Common myeloid progenitor, CD34-positive (primary cell): ENCODE measurements at regions not wholly inside any gene's neighbourhood (a gene's known extent, or its start where the extent isn't known, plus 50 kb on each side); places are given as distances from the start of the nearest gene placed in this dataset.

Experiments used
- CTCF ChIA-PET: fragments of 350-600 bp; sonication (Branson Sonifier 250); formaldehyde crosslinking; loops from one replicate; lab custom pipeline; 2021; ENCODE audit warnings: antibody characterized with exemption; lab: Charles Lee
- POLR2A ChIA-PET: fragments of 350-600 bp; sonication (Branson Sonifier 250); formaldehyde crosslinking; loops from one replicate; lab custom pipeline; 2021; ENCODE audit warnings: antibody characterized with exemption; lab: Charles Lee
- DNase-seq, 3 donors: peaks; one replicate each; pipeline versions ENCODE4 v3.0.0 to v3.0.0-alpha.2; 2013
- H3K27ac ChIP-seq, 2 experiments: 1 replicate in 1 of 2; 2 replicates in 1 of 2; pipeline ENCODE4 v1.7.0; 2013; ENCODE audit warnings: inconsistent platforms in 2 of 2, low read length in 2 of 2, mild to moderate bottlenecking in 2 of 2, low read depth in 1 of 2, moderate library complexity in 1 of 2; ENCODE audit not compliant: severe bottlenecking in 2 of 2, insufficient read depth in 1 of 2, poor library complexity in 1 of 2
- H3K27me3 ChIP-seq, 5 experiments: replicated peaks in 2 of 5; 1 replicate in 3 of 5; 2 replicates in 2 of 5; pipeline versions ENCODE4 v1.6.1 to v1.7.0; 2013; ENCODE audit warnings: low read length in 4 of 5, mild to moderate bottlenecking in 2 of 5, moderate library complexity in 2 of 5, inconsistent platforms in 1 of 5; ENCODE audit not compliant: insufficient read depth in 5 of 5, control insufficient read depth in 4 of 5
- H3K36me3 ChIP-seq, 4 experiments: 1 replicate in 2 of 4; 2 replicates in 2 of 4; pipeline versions ENCODE4 v1.6.1 to v1.7.0; 2013; ENCODE audit warnings: low read length in 3 of 4, control low read depth in 1 of 4, mild to moderate bottlenecking in 1 of 4; ENCODE audit not compliant: control insufficient read depth in 4 of 4, insufficient read depth in 4 of 4
- H3K4me1 ChIP-seq, 4 experiments: 1 replicate in 3 of 4; 2 replicates in 1 of 4; pipeline versions ENCODE4 v1.6.1 to v1.7.1; 2013; ENCODE audit warnings: low read length in 3 of 4, mild to moderate bottlenecking in 3 of 4, control low read depth in 1 of 4, inconsistent platforms in 1 of 4, moderate library complexity in 1 of 4; ENCODE audit not compliant: control insufficient read depth in 4 of 4, insufficient read depth in 4 of 4; ENCODE audit errors: control extremely low read depth in 1 of 4
- H3K4me3 ChIP-seq, 7 experiments: 1 replicate in 4 of 7; 2 replicates in 3 of 7; pipeline versions ENCODE4 v1.5.1 to v1.7.0; 2013; ENCODE audit warnings: mild to moderate bottlenecking in 7 of 7, low read length in 6 of 7, moderate library complexity in 6 of 7, inconsistent platforms in 2 of 7, low read depth in 2 of 7, control low read depth in 1 of 7; ENCODE audit not compliant: insufficient read depth in 4 of 7, control insufficient read depth in 1 of 7; ENCODE audit errors: extremely low read depth in 1 of 7
- H3K9me3 ChIP-seq, 5 experiments: 1 replicate in 4 of 5; 2 replicates in 1 of 5; pipeline versions ENCODE4 v1.6.1 to v1.7.1; 2013; ENCODE audit warnings: low read length in 4 of 5, mild to moderate bottlenecking in 2 of 5, inconsistent platforms in 1 of 5, low read depth in 1 of 5, moderate library complexity in 1 of 5; ENCODE audit not compliant: control insufficient read depth in 4 of 5, insufficient read depth in 2 of 5; ENCODE audit errors: control extremely low read depth in 1 of 5
- WGBS: methylation state at CpG from one replicate; pipeline ENCODE4 v1.1.5; 2013; ENCODE audit not compliant: insufficient coverage; 5-methylcytosine and 5-hydroxymethylcytosine counted together

DNA sequence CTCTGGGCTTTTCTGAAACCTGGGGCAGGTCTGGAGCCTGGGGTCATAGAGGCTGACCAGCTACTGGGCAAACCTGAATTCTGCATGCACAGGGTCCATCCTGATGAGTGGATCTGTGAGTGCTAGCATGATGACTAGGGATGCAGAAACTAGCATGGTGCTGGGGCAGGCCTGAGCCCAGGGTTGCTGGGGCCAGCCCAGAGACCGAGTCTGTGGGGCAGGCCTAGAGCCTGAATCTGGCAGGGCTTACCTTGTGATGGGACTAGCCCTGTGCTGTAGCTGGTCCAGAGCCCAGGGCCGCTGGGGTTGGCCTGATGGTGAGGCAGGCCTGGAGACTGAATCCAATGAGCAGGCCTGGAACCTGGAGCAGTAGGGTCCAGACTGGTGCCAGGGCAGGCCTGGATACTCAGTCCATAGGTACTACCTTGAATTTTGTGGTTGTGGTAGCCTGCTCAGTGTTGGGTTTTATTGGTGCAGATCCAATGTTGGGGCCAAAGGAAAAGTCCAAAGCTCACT, 313.5 kb downstream of the TLR4 start:
- H3K27ac ChIP-seq: no peak overlapping the region
- no peaks in the 10 kb centered on the region for H3K9me3 ChIP-seq
- POLR2A ChIA-PET: no interaction called here
- H3K4me1 ChIP-seq: no peaks in the 10 kb centered on the region
- no peak overlapping the region for H3K4me3 ChIP-seq
- DNase-seq: no peak
- WGBS: 96% methylated on average over 2 of the region's 2 CpGs
- H3K27me3 ChIP-seq: no peaks in the 10 kb centered on the region
- CTCF ChIA-PET: no interaction called here
- H3K36me3 ChIP-seq: no peaks in the 10 kb centered on the region

DNA sequence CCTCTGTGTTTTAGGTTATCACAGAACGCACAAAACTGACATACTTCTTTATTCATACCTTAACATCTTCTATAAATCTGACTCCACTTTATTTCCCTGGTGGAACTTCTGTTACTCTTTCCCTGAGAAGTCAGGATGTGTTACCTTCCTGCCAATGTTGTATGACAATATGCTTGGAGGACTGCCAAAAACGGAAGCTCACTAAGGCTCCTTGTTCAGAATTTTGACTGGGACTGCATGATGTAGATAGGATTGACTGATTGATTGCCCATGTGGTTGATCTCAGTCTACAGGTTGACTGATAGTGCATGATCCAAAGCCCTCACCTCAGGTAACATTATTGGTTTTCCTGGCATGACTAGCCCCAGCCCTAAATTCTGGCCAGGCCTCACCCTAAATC, 319.4 kb downstream of the TLR4 start:
- no peak for DNase-seq
- H3K9me3 ChIP-seq: peaks cover 0 to 1% (median 0%) of the 10 kb centered on the region in 5 experiments
- H3K27ac ChIP-seq: no peak overlapping the region
- WGBS: 54% methylated on average over 2 of the region's 2 CpGs
- no peak overlapping the region for H3K4me3 ChIP-seq
- ChIA-PET CTCF (no interaction called here), POLR2A (no interaction called here)
- H3K4me1 ChIP-seq: no peaks in the 10 kb centered on the region
- no peaks in the 10 kb centered on the region for H3K36me3 ChIP-seq
- H3K27me3 ChIP-seq: no peaks in the 10 kb centered on the region

DNA sequence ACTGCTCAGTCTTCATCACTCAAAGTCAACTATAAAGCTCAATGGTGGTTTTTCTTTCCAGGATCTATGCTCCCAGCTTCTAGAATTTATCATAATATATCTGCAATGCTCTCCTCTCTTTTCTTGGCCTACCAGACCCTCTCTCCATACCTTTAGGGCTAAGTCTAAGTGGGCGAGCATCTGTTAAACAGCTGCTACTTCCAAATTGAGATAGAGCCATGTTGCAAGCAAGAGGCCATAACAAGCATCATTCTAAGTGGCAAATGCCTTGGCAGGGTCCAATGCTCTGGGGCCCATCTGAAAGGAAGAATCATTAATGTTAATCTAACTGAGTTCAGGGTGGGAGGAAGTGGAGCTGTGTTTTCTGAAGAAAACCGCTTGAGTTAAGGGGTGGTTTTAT, 324.0 kb downstream of the TLR4 start:
- H3K4me3 ChIP-seq: no peak overlapping the region
- CTCF ChIA-PET: no interaction called here
- WGBS: 100% methylated on average over 1 of the region's 2 CpGs
- POLR2A ChIA-PET: no interaction called here
- H3K27ac ChIP-seq: no peak overlapping the region
- no peaks in the 10 kb centered on the region for H3K36me3 ChIP-seq
- peaks cover 0 to 1% (median 0%) of the 10 kb centered on the region in 5 experiments for H3K9me3 ChIP-seq
- H3K4me1 ChIP-seq: no peaks in the 10 kb centered on the region
- DNase-seq: no peak
- H3K27me3 ChIP-seq: no peaks in the 10 kb centered on the region

DNA sequence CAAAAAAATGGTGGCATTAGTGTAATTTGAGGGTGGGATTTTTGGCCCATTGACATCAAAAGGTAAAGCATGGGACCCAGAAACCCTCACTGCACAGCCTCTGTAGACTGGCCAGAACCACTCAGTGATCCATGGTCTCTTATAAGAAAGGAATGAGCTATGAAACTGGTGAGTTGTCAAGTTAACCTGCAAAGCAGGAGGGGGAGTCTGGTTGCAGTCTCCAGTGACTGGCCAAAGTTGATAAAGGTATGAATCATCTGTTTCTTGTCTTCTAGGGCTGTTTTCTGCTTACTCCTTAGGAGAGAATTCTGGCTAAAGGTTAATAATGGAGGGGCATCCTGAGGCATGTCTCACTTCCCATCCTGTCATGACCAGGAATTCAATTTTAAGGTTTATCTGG, 325.2 kb downstream of the TLR4 start:
- H3K4me3 ChIP-seq: no peak overlapping the region
- no peak for DNase-seq
- H3K36me3 ChIP-seq: no peaks in the 10 kb centered on the region
- H3K4me1 ChIP-seq: no peaks in the 10 kb centered on the region
- peaks cover 0 to 1% (median 0%) of the 10 kb centered on the region in 5 experiments for H3K9me3 ChIP-seq
- CTCF ChIA-PET: no interaction called here
- POLR2A ChIA-PET: no interaction called here
- no peaks in the 10 kb centered on the region for H3K27me3 ChIP-seq
- H3K27ac ChIP-seq: no peak overlapping the region

DNA sequence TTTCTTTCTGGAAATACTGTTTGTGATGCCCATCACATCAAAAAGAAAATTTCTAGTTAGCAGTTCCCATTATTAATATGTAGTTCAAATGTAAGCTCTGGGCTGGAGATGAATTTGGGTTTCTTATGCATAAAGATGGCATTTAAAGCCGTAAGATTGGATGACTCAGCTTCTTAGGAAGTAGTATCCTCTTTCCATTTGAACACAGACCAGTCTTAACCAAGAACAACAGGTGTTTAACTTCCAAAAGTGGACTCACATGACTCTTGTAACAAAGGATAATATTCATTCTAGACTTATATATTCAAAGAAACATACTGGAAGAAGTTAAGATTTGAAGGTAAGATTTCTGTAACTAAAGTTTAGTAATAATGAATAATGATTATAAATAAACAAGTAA, 330.5 kb downstream of the TLR4 start:
- H3K9me3 ChIP-seq: no peaks in the 10 kb centered on the region
- no peaks in the 10 kb centered on the region for H3K27me3 ChIP-seq
- no CpG with 5 or more reads among the region's 1 CpG for WGBS
- no peak for DNase-seq
- H3K36me3 ChIP-seq: no peaks in the 10 kb centered on the region
- ChIA-PET POLR2A (no interaction called here), CTCF (no interaction called here)
- no peak overlapping the region for H3K27ac ChIP-seq
- H3K4me1 ChIP-seq: no peaks in the 10 kb centered on the region
- no peak overlapping the region for H3K4me3 ChIP-seq

DNA sequence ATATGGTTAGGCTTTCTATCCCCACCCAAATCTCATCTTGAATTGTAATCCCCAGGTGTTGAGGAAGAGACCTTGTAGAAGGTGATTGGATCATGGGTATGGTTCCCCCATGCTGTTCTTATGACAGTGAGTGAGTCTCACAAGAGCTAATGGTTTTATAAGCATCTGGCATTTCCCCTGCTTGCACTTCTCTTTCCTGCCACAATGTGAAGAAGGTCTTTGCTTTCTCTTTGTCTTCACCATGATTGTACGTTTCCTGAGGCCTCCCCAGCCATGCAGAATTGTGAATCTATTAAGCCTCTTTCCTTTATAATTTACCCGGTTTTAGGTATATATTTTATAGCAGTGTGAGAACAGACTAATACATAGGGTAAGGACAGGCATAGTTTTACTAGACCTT, 334.5 kb downstream of the TLR4 start:
- H3K36me3 ChIP-seq: no peaks in the 10 kb centered on the region
- H3K9me3 ChIP-seq: no peaks in the 10 kb centered on the region
- no peaks in the 10 kb centered on the region for H3K27me3 ChIP-seq
- CTCF ChIA-PET: no interaction called here
- H3K4me1 ChIP-seq: no peaks in the 10 kb centered on the region
- H3K4me3 ChIP-seq: no peak overlapping the region
- POLR2A ChIA-PET: no interaction called here
- no CpG with 5 or more reads among the region's 2 CpGs for WGBS
- DNase-seq: no peak
- no peak overlapping the region for H3K27ac ChIP-seq

DNA sequence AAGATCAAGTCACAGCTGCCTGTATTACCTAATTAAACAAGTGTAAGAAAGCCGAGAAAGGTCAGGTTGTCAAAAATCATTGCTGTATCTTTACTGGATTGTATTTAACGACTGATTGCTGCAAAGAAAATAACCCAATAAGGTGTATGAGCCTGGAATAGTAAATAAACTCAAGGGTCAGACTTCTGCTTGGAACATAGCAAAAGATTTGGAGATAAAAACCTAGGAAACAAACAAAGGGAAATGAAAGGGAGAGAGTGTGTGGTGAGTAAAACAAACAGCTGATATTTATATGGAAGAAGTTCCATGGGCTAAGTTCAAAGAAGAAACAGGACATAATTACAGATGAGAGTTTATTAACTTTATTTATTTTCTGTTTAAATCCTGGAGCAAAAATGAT, 354.0 kb downstream of the TLR4 start:
- Histone ChIP-seq H3K36me3 (no peaks in the 10 kb centered on the region), H3K4me1 (no peaks in the 10 kb centered on the region), H3K27ac (no peak overlapping the region), H3K27me3 (no peaks in the 10 kb centered on the region), H3K4me3 (no peak overlapping the region), H3K9me3 (peaks cover 0 to 1% (median 0%) of the 10 kb centered on the region in 5 experiments)
- ChIA-PET CTCF (no interaction called here), POLR2A (no interaction called here)
- WGBS: 75% methylated on average over 1 of the region's 2 CpGs
- DNase-seq: no peak
